ENCODE measurements at regions not wholly inside any gene's neighbourhood (a gene's known extent, or its start where the extent isn't known, plus 50 kb on each side); places are given as distances from the start of the nearest gene placed in this dataset.

DNA sequence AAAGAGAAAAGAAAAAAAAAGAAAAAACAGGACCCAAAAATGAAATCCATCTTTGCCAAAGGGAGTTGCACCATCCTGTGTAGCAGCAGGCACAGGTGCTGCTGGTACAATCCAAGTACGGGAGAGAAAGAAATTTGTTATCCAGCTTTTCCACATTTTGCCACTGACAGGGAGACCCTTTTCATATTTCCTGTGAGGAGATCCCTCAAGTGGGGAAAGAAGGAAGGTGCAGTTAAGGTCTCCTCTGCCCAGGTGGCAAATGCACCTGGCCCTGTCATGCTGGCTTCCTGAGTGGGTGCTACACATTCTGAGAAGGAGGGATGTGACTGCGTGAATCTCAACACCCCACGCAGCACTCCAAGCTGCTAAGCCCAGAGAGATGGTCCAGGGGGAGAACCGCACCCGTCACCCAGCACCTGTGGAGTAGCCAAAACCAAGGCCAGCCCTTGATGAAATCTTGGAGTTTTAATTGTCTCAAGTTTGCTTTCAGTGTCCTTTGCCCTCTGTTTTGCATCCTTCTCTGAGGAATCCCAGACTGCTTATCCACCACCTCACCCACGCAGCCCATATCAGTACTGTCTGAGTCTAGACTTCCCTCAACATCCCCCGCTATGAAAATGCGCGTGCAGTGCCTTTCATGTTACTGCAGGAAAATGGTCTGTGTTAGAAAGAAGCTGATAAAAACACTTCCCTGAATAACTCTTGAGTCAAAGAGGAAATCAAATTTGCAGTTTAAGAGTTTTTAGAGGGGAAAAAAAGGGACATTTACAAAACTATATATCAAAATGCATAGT lies 141.9 kb upstream of the THBS1 start:
- DNase-seq (ENCODE audit: insufficient read length, low spot score), result no peak
- FAIRE-seq, result no peak
- TF ChIP-seq CTCF (IDR thresholded peaks at IDR 0.05; ENCODE audit: insufficient read depth, missing control alignments), result no peak

DNA sequence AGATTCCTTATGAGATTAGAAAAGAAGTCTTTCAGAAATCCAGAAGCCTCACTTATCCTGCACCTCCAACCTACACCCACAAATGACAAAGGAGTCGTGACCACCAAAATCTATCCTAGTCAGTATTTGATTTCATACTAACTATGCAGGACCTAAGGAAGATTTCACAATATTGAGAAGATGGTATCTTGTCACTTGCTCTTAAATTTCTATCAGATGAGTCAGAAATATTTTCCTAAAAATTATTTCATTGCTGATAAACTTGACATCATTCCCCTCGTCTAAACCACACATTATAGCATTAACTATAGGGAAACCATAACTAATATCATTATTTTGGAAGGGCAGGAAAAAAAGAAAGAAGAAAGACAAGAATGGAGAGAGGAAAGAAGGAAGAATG lies 138.0 kb upstream of the THBS1 start:
- DNase-seq (ENCODE audit: insufficient read length, low spot score) (no peak), FAIRE-seq (no peak)
- TF ChIP-seq CTCF (IDR thresholded peaks at IDR 0.05; ENCODE audit: insufficient read depth, missing control alignments), result no peak

GRCh38 chr15:39443659-39444219 lies 137.1 kb upstream of the THBS1 start:
- DNase-seq (ENCODE audit: insufficient read length, low spot score), result no peak
- no peak for FAIRE-seq
- no peak for TF ChIP-seq CTCF (IDR thresholded peaks at IDR 0.05; ENCODE audit: insufficient read depth, missing control alignments)

DNA sequence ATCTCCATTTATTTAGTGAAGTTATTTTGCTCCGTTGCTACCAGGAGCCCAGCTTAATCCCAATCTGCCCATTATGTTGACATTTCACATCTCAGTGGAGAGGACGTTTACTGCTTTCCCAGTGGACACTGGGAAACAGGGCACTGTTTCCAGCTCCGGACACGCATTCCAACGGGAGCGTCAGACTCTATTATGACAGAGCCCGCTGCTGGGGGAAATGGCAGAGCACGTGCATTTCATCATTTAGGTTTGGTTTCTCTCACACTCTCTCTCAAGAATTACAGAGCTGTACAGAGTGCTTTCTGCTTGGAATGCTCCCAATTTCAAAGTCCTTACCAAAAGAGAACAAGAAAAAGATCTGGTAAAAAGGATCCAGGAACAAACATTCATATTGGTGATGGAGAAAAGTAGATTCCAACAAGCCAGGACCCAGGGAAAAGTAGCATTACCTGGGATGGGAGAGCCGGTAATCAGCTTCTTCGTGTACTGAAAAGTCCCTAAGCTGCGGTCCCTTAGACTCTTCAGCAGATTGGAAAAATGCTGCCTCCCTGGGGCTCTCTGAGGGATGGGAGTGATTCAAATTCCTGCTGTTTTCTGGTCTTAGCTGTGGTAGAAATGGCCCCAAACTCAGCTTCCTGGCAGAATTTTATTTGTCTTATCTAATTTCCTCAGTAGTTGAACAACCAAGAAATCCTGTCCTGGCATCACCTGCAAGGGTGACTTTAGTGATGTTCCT lies 136.0 kb upstream of the THBS1 start:
- TF ChIP-seq CTCF (IDR thresholded peaks at IDR 0.05; ENCODE audit: insufficient read depth, missing control alignments), result no peak
- DNase-seq (ENCODE audit: insufficient read length, low spot score) (no peak), FAIRE-seq (no peak)

- FAIRE-seq (no peak), DNase-seq (ENCODE audit: insufficient read length, low spot score) (no peak)
- TF ChIP-seq CTCF (IDR thresholded peaks at IDR 0.05; ENCODE audit: insufficient read depth, missing control alignments), result no peak
Measured at GRCh38 chr15:39445931-39446330, 134.9 kb upstream of the THBS1 start.

GRCh38 chr15:39447346-39447745 lies 133.5 kb upstream of the THBS1 start:
- FAIRE-seq (no peak), DNase-seq (ENCODE audit: insufficient read length, low spot score) (no peak)
- TF ChIP-seq CTCF (IDR thresholded peaks at IDR 0.05; ENCODE audit: insufficient read depth, missing control alignments), result no peak

Measured in D721Med (cell line).